SU-DHL-6 (cell line): ENCODE measurements at regions not wholly inside any gene's neighbourhood (a gene's known extent, or its start where the extent isn't known, plus 50 kb on each side); places are given as distances from the start of the nearest gene placed in this dataset.

Experiments used
- H2AFZ ChIP-seq: fragments of 200-600 bp; sonication (generic); 2 replicates; pipeline ENCODE4 v1.6.1; 2014; ENCODE audit warnings: low read depth, mild to moderate bottlenecking, moderate library complexity, mixed read lengths, antibody characterized with exemption, low read length; ENCODE audit not compliant: severe bottlenecking
- H3F3A ChIP-seq: fragments of 200-600 bp; shearing (Covaris generic); 2 replicates; pipeline ENCODE4 v1.6.0; 2016; ENCODE audit warnings: antibody characterized with exemption, mild to moderate bottlenecking; ENCODE audit not compliant: insufficient read depth
- H3K27ac ChIP-seq: fragments of 200-600 bp; sonication (generic); 2 replicates; pipeline ENCODE4 v1.5.1; 2016; ENCODE audit warnings: low read depth, mild to moderate bottlenecking, low read length, moderate library complexity, mixed read lengths
- H3K27me3 ChIP-seq: fragments of 200-600 bp; sonication (generic), shearing (Covaris generic); 2 replicates; pipeline ENCODE4 v1.6.0; 2014; ENCODE audit warnings: mild to moderate bottlenecking, low read length
- H3K36me3 ChIP-seq: fragments of 200-600 bp; sonication (generic); 2 replicates; pipeline ENCODE4 v1.6.1; 2014; ENCODE audit warnings: mild to moderate bottlenecking, low read length, mixed read lengths
- H3K4me2 ChIP-seq: fragments of 300-600, 200-600 bp; shearing (Covaris generic), sonication (generic); 2 replicates; pipeline ENCODE4 v1.6.0; 2014; ENCODE audit warnings: low read length, low read depth, mild to moderate bottlenecking; ENCODE audit not compliant: poor library complexity, severe bottlenecking
- H3K4me3 ChIP-seq: fragments of 200-600 bp; sonication (generic); 2 replicates; pipeline ENCODE4 v1.5.1; 2014; ENCODE audit warnings: antibody characterized with exemption, low read length, mild to moderate bottlenecking, mixed read lengths; ENCODE audit not compliant: insufficient read depth, poor library complexity, severe bottlenecking
- H3K79me2 ChIP-seq: fragments of 200-600 bp; sonication (generic); 2 replicates; pipeline ENCODE4 v1.6.1; 2014; ENCODE audit warnings: mild to moderate bottlenecking, low read length, moderate library complexity; ENCODE audit not compliant: insufficient read depth
- H3K9ac ChIP-seq: fragments of 200-600 bp; sonication (generic); 2 replicates; pipeline ENCODE4 v1.7.0; 2014; ENCODE audit warnings: mild to moderate bottlenecking, low read length
- H3K9me2 ChIP-seq: fragments of 200-600 bp; sonication (generic); replicated peaks from 2 replicates; pipeline ENCODE4 v1.6.1; 2014; ENCODE audit warnings: low read length; ENCODE audit not compliant: insufficient read depth
- H3K9me3 ChIP-seq: fragments of 200-600 bp; sonication (generic); 2 replicates; pipeline ENCODE4 v1.6.1; 2014; ENCODE audit warnings: low read length, mixed read lengths; ENCODE audit not compliant: insufficient read depth
- H4K20me1 ChIP-seq: fragments of 200-600 bp; sonication (generic); 2 replicates; pipeline ENCODE4 v1.6.1; 2014; ENCODE audit warnings: low read depth, mild to moderate bottlenecking, antibody characterized with exemption, low read length, moderate library complexity, mixed read lengths
- CTCF ChIP-seq: fragments of 200-600 bp; sonication (generic); IDR thresholded peaks from one replicate; pipeline ENCODE4 v1.5.1; 2017; ENCODE audit warnings: antibody characterized with exemption, mild to moderate bottlenecking, low read length, moderate library complexity; ENCODE audit not compliant: insufficient read depth, poor library complexity, severe bottlenecking
- EZH2phosphoT487 ChIP-seq: fragments of 200-600 bp; sonication (generic), shearing (Covaris generic); conservative IDR thresholded peaks from 2 replicates; pipeline ENCODE4 v1.6.1; 2018; ENCODE audit warnings: mild to moderate bottlenecking, antibody characterized with exemption, low read length, moderate library complexity, mixed read lengths

- H3K4me3 ChIP-seq: no peak overlapping the region
- no peak for TF ChIP-seq EZH2phosphoT487
- no peak for TF ChIP-seq CTCF
- no peaks in the 10 kb centered on the region for H4K20me1 ChIP-seq
- H3K27me3 ChIP-seq: no peaks in the 10 kb centered on the region
- H3K9me3 ChIP-seq: no peaks in the 10 kb centered on the region
- H3K4me2 ChIP-seq: no peak overlapping the region
- H3K79me2 ChIP-seq: no peaks in the 10 kb centered on the region
- no peaks in the 10 kb centered on the region for H3K36me3 ChIP-seq
- no peak overlapping the region for H3K27ac ChIP-seq
- no peaks in the 10 kb centered on the region for H3F3A ChIP-seq
- no peak overlapping the region for H3K9ac ChIP-seq
- H3K9me2 ChIP-seq: no peaks in the 10 kb centered on the region
- no peak overlapping the region for H2AFZ ChIP-seq
Measured at GRCh38 chr20:11794525-11794924, 123.2 kb upstream of the BTBD3 start.

- Histone ChIP-seq H3F3A (no peaks in the 10 kb centered on the region), H3K4me2 (no peak overlapping the region), H3K79me2 (no peaks in the 10 kb centered on the region), H3K36me3 (no peaks in the 10 kb centered on the region), H3K4me3 (no peak overlapping the region), H4K20me1 (no peaks in the 10 kb centered on the region), H3K9me3 (no peaks in the 10 kb centered on the region), H2AFZ (no peak overlapping the region), H3K27ac (no peak overlapping the region), H3K9me2 (no peaks in the 10 kb centered on the region), H3K9ac (no peak overlapping the region), H3K27me3 (no peaks in the 10 kb centered on the region)
- TF ChIP-seq CTCF (no peak), EZH2phosphoT487 (no peak)
Measured at GRCh38 chr20:11795071-11795615, 122.5 kb upstream of the BTBD3 start.

- Histone ChIP-seq H2AFZ (no peak overlapping the region), H3K9me3 (no peaks in the 10 kb centered on the region), H3K27ac (no peak overlapping the region), H3K79me2 (no peaks in the 10 kb centered on the region), H3K4me3 (no peak overlapping the region), H3K36me3 (no peaks in the 10 kb centered on the region), H3K4me2 (no peak overlapping the region), H3K9ac (no peak overlapping the region), H3K27me3 (no peaks in the 10 kb centered on the region), H3K9me2 (no peaks in the 10 kb centered on the region), H4K20me1 (no peaks in the 10 kb centered on the region), H3F3A (no peaks in the 10 kb centered on the region)
- TF ChIP-seq CTCF: no peak
Measured at GRCh38 chr20:11796026-11796425, 121.7 kb upstream of the BTBD3 start.
